SJCRH30 (cell line): ENCODE measurements at regions not wholly inside any gene's neighbourhood (a gene's known extent, or its start where the extent isn't known, plus 50 kb on each side); places are given as distances from the start of the nearest gene placed in this dataset.

ENCODE experiments used
- DNase-seq, 2 experiments: peaks; one replicate each; pipeline ENCODE4 v3.0.0-alpha.2; 2015 to 2020
- H3K27ac ChIP-seq: fragments of 250-450 bp; sonication (Bioruptor Pico); 2 replicates; pipeline ENCODE4 v1.5.1; 2020; ENCODE audit warnings: mild to moderate bottlenecking, moderate library complexity
- H3K27me3 ChIP-seq: fragments of 250-450 bp; sonication (Bioruptor Pico); 2 replicates; pipeline ENCODE4 v1.5.1; 2020; ENCODE audit warnings: mild to moderate bottlenecking, moderate library complexity
- H3K36me3 ChIP-seq: fragments of 250-450 bp; sonication (Bioruptor Pico); 2 replicates; pipeline ENCODE4 v1.5.1; 2020; ENCODE audit warnings: mild to moderate bottlenecking, moderate library complexity
- H3K4me1 ChIP-seq: fragments of 250-450 bp; sonication (Bioruptor Pico); 2 replicates; pipeline ENCODE4 v1.5.1; 2020; ENCODE audit warnings: mild to moderate bottlenecking, moderate library complexity
- H3K4me3 ChIP-seq: fragments of 250-450 bp; sonication (Bioruptor Pico); 2 replicates; pipeline ENCODE4 v1.5.1; 2020; ENCODE audit warnings: mild to moderate bottlenecking, moderate library complexity
- H3K9me3 ChIP-seq: fragments of 250-450 bp; sonication (Bioruptor Pico); replicated peaks from 2 replicates; pipeline ENCODE4 v1.5.1; 2020; ENCODE audit warnings: mild to moderate bottlenecking, moderate library complexity

- H3K36me3 ChIP-seq, result no peaks in the 10 kb centered on the region
- DNase-seq, result no peak
- no peak overlapping the region for H3K4me3 ChIP-seq
- H3K4me1 ChIP-seq, result no peaks in the 10 kb centered on the region
- no peaks in the 10 kb centered on the region for H3K27me3 ChIP-seq
- no peaks in the 10 kb centered on the region for H3K9me3 ChIP-seq
- no peak overlapping the region for H3K27ac ChIP-seq
Observed at GRCh38 chr5:68795190-68795589, 298.6 kb upstream of the SLC30A5 start.

- Histone ChIP-seq H3K27ac (no peak overlapping the region), H3K27me3 (no peaks in the 10 kb centered on the region)
Observed at GRCh38 chr5:68798877-68799843, 294.7 kb upstream of the SLC30A5 start.

GRCh38 chr5:68802430-68802829 is 291.4 kb upstream of the SLC30A5 start:
- no peaks in the 10 kb centered on the region for H3K27me3 ChIP-seq
- H3K9me3 ChIP-seq, result 0 out of 2 replicates have a peak, but pooled peaks cover 2% of the 10 kb centered on the region
- no peak overlapping the region for H3K27ac ChIP-seq
- no peak for DNase-seq
- H3K36me3 ChIP-seq, result no peaks in the 10 kb centered on the region
- no peak overlapping the region for H3K4me3 ChIP-seq
- no peaks in the 10 kb centered on the region for H3K4me1 ChIP-seq

More at GRCh38 chr5:68798877-68799843, 294.7 kb upstream of the SLC30A5 start:
- Histone ChIP-seq H3K4me1 (no peaks in the 10 kb centered on the region), H3K4me3 (no peak overlapping the region), H3K36me3 (no peaks in the 10 kb centered on the region), H3K9me3 (no peaks in the 10 kb centered on the region)
- no peak for DNase-seq

- Histone ChIP-seq H3K27ac (no peak overlapping the region), H3K36me3 (no peaks in the 10 kb centered on the region), H3K4me3 (no peak overlapping the region), H3K4me1 (no peaks in the 10 kb centered on the region), H3K9me3 (0 out of 2 replicates have a peak, but pooled peaks cover 2% of the 10 kb centered on the region), H3K27me3 (no peaks in the 10 kb centered on the region)
- DNase-seq, result peak in 1 of 2 experiments; percentile 10
Observed at GRCh38 chr5:68803881-68804319, 289.9 kb upstream of the SLC30A5 start.

- no peak overlapping the region for H3K4me3 ChIP-seq
- H3K4me1 ChIP-seq, result no peaks in the 10 kb centered on the region
- H3K36me3 ChIP-seq, result no peaks in the 10 kb centered on the region
- no peaks in the 10 kb centered on the region for H3K27me3 ChIP-seq
- 0 out of 2 replicates have a peak, but pooled peaks cover 2% of the 10 kb centered on the region for H3K9me3 ChIP-seq
- no peak overlapping the region for H3K27ac ChIP-seq
- no peak for DNase-seq
Observed at GRCh38 chr5:68804343-68804742, 289.5 kb upstream of the SLC30A5 start.

GRCh38 chr5:68805444-68805843 is 288.4 kb upstream of the SLC30A5 start:
- Histone ChIP-seq H3K36me3 (no peaks in the 10 kb centered on the region), H3K9me3 (0 out of 2 replicates have a peak, but pooled peaks cover 2% of the 10 kb centered on the region), H3K27me3 (no peaks in the 10 kb centered on the region), H3K4me1 (no peaks in the 10 kb centered on the region), H3K27ac (no peak overlapping the region), H3K4me3 (no peak overlapping the region)
- no peak for DNase-seq

GRCh38 chr5:68817632-68818031 is 276.2 kb upstream of the SLC30A5 start:
- Histone ChIP-seq H3K27ac (no peak overlapping the region), H3K36me3 (no peaks in the 10 kb centered on the region), H3K9me3 (no peaks in the 10 kb centered on the region), H3K4me3 (no peak overlapping the region), H3K27me3 (no peaks in the 10 kb centered on the region), H3K4me1 (no peaks in the 10 kb centered on the region)
- DNase-seq, result no peak

GRCh38 chr5:68818057-68818695 is 275.6 kb upstream of the SLC30A5 start:
- Histone ChIP-seq H3K4me1 (no peaks in the 10 kb centered on the region), H3K4me3 (no peak overlapping the region), H3K36me3 (no peaks in the 10 kb centered on the region), H3K9me3 (no peaks in the 10 kb centered on the region), H3K27me3 (no peaks in the 10 kb centered on the region), H3K27ac (no peak overlapping the region)
- no peak for DNase-seq

- Histone ChIP-seq H3K9me3 (no peaks in the 10 kb centered on the region), H3K4me3 (no peak overlapping the region), H3K36me3 (no peaks in the 10 kb centered on the region), H3K27me3 (no peaks in the 10 kb centered on the region), H3K27ac (no peak overlapping the region), H3K4me1 (no peaks in the 10 kb centered on the region)
- no peak for DNase-seq
Observed at GRCh38 chr5:68818870-68819269, 274.9 kb upstream of the SLC30A5 start.

GRCh38 chr5:68821056-68821455 is 272.8 kb upstream of the SLC30A5 start:
- H3K27me3 ChIP-seq, result no peaks in the 10 kb centered on the region
- no peaks in the 10 kb centered on the region for H3K4me1 ChIP-seq
- no peaks in the 10 kb centered on the region for H3K36me3 ChIP-seq
- H3K9me3 ChIP-seq, result no peaks in the 10 kb centered on the region
- no peak overlapping the region for H3K4me3 ChIP-seq
- H3K27ac ChIP-seq, result no peak overlapping the region
- no peak for DNase-seq

GRCh38 chr5:68822796-68823195 is 271.0 kb upstream of the SLC30A5 start:
- DNase-seq, result no peak
- H3K27me3 ChIP-seq, result no peaks in the 10 kb centered on the region
- H3K4me1 ChIP-seq, result no peaks in the 10 kb centered on the region
- no peaks in the 10 kb centered on the region for H3K36me3 ChIP-seq
- H3K4me3 ChIP-seq, result no peak overlapping the region
- H3K27ac ChIP-seq, result no peak overlapping the region
- H3K9me3 ChIP-seq, result no peaks in the 10 kb centered on the region

- H3K9me3 ChIP-seq, result no peaks in the 10 kb centered on the region
- H3K36me3 ChIP-seq, result no peaks in the 10 kb centered on the region
- no peak overlapping the region for H3K4me3 ChIP-seq
- H3K4me1 ChIP-seq, result no peaks in the 10 kb centered on the region
- H3K27ac ChIP-seq, result no peak overlapping the region
- no peaks in the 10 kb centered on the region for H3K27me3 ChIP-seq
- no peak for DNase-seq
Observed at GRCh38 chr5:68823301-68823700, 270.5 kb upstream of the SLC30A5 start.

- H3K4me1 ChIP-seq, result no peaks in the 10 kb centered on the region
- H3K4me3 ChIP-seq, result no peak overlapping the region
- H3K36me3 ChIP-seq, result no peaks in the 10 kb centered on the region
- H3K27me3 ChIP-seq, result no peaks in the 10 kb centered on the region
- no peaks in the 10 kb centered on the region for H3K9me3 ChIP-seq
- DNase-seq, result no peak
- H3K27ac ChIP-seq, result no peak overlapping the region
Observed at GRCh38 chr5:68830377-68830898, 263.4 kb upstream of the SLC30A5 start.

- no peaks in the 10 kb centered on the region for H3K9me3 ChIP-seq
- no peaks in the 10 kb centered on the region for H3K27me3 ChIP-seq
- no peaks in the 10 kb centered on the region for H3K4me1 ChIP-seq
- H3K36me3 ChIP-seq, result no peaks in the 10 kb centered on the region
- H3K4me3 ChIP-seq, result no peak overlapping the region
- no peak overlapping the region for H3K27ac ChIP-seq
- DNase-seq, result no peak
Observed at GRCh38 chr5:68834491-68834981, 259.3 kb upstream of the SLC30A5 start.

GRCh38 chr5:68838157-68838718 is 255.6 kb upstream of the SLC30A5 start:
- H3K27ac ChIP-seq, result no peak overlapping the region
- no peaks in the 10 kb centered on the region for H3K27me3 ChIP-seq
- H3K4me3 ChIP-seq, result no peak overlapping the region
- no peak for DNase-seq
- no peaks in the 10 kb centered on the region for H3K9me3 ChIP-seq
- H3K36me3 ChIP-seq, result no peaks in the 10 kb centered on the region
- no peaks in the 10 kb centered on the region for H3K4me1 ChIP-seq
